Testis (tissue), 2 donors: ENCODE measurements at regions not wholly inside any gene's neighbourhood (a gene's known extent, or its start where the extent isn't known, plus 50 kb on each side); places are given as distances from the start of the nearest gene placed in this dataset.
"Not testable (repeated sequence)": the region's sequence is repeated elsewhere in the genome, so short reads cannot be mapped to it uniquely, and the experiment has no call there.

Experiments used
- DNase-seq: peaks from one replicate; pipeline ENCODE4 v3.0.0-alpha.2; 2019
- H3K27ac ChIP-seq, 2 donors: fragments of 200-600 bp; sonication (generic); one replicate each; pipeline ENCODE4 v1.5.1; 2019
- H3K27me3 ChIP-seq: fragments of 200-600 bp; sonication (generic); one replicate; pipeline ENCODE4 v1.5.1; 2019
- H3K36me3 ChIP-seq: fragments of 200-600 bp; sonication (generic); one replicate; pipeline ENCODE4 v1.5.1; 2017; ENCODE audit warnings: low read depth; ENCODE audit errors: missing control alignments
- H3K4me1 ChIP-seq: fragments of 200-600 bp; sonication (generic); one replicate; pipeline ENCODE4 v1.5.1; 2019
- H3K4me3 ChIP-seq, 2 donors: fragments of 200-600 bp; sonication (generic); one replicate each; pipeline ENCODE4 v1.5.1; 2017 to 2019
- H3K9me3 ChIP-seq: fragments of 200-600 bp; sonication (generic); one replicate; pipeline ENCODE4 v1.5.1; 2017
- CTCF ChIP-seq, 3 experiments: fragments of 450-650 bp in 2 of 3; fragments of 200-600 bp in 1 of 3; sonication (generic) in 1 of 3; IDR thresholded peaks; one replicate each; pipeline ENCODE4 v1.5.1; 2016 to 2019; ENCODE audit warnings: antibody characterized with exemption in 3 of 3, mild to moderate bottlenecking in 2 of 3, moderate library complexity in 1 of 3
- POLR2A ChIP-seq: fragments of 450-650 bp; IDR thresholded peaks from one replicate; pipeline ENCODE4 v1.6.1; 2017; ENCODE audit warnings: antibody characterized with exemption, mild to moderate bottlenecking, moderate library complexity
- WGBS, 2 donors: methylation state at CpG; one replicate each; pipeline ENCODE4 v1.1.5; 2018; 5-methylcytosine and 5-hydroxymethylcytosine counted together
- intact Hi-C: fragments of 100-400 bp; cut with DNase I; formaldehyde crosslinking; loops from one replicate; pipeline ENCODE4 v1.15.1; 2023; ENCODE audit warnings: low total_unique reads

- Histone ChIP-seq H3K36me3 (no peaks in the 10 kb centered on the region), H3K27me3 (no peaks in the 10 kb centered on the region), H3K4me1 (no peaks in the 10 kb centered on the region), H3K4me3 (no peak overlapping the region), H3K27ac (no peak overlapping the region), H3K9me3 (no peaks in the 10 kb centered on the region)
- no peak for TF ChIP-seq POLR2A
- TF ChIP-seq CTCF (IDR thresholded peaks at IDR 0.05) = no peak
- 76 to 88% methylated on average over 4 of the region's 4 CpGs for WGBS, 2 donors
- no peak for DNase-seq
- intact Hi-C loops = no loop called here
These were observed 1000.4 kb downstream of the MAT2B start for GRCh38 chr5:164505791-164506190.

- intact Hi-C loops = no loop called here
- 19 to 39% methylated on average over 1 of the region's 1 CpG for WGBS, 2 donors
These were observed 1012.8 kb downstream of the MAT2B start for GRCh38 chr5:164518067-164518740.

GRCh38 chr5:164518741-164519080 lies 1013.3 kb downstream of the MAT2B start:
- no peaks in the 10 kb centered on the region for H3K4me1 ChIP-seq
- TF ChIP-seq POLR2A (no peak), CTCF (IDR thresholded peaks at IDR 0.05) (no peak)
- intact Hi-C loops = no loop called here
- WGBS, 2 donors = 71 to 75% methylated on average over 4 of the region's 4 CpGs
- H3K27me3 ChIP-seq = no peaks in the 10 kb centered on the region
- no peaks in the 10 kb centered on the region for H3K36me3 ChIP-seq
- DNase-seq = no peak
- H3K27ac ChIP-seq = no peak overlapping the region
- no peak overlapping the region for H3K4me3 ChIP-seq
- H3K9me3 ChIP-seq = no peaks in the 10 kb centered on the region

More at GRCh38 chr5:164518067-164518740, 1012.8 kb downstream of the MAT2B start:
- no peaks in the 10 kb centered on the region for H3K36me3 ChIP-seq
- no peak for DNase-seq
- no peaks in the 10 kb centered on the region for H3K27me3 ChIP-seq
- no peak overlapping the region for H3K27ac ChIP-seq
- H3K4me1 ChIP-seq = no peaks in the 10 kb centered on the region
- no peak overlapping the region for H3K4me3 ChIP-seq
- TF ChIP-seq POLR2A (no peak), CTCF (IDR thresholded peaks at IDR 0.05) (no peak)
- no peaks in the 10 kb centered on the region for H3K9me3 ChIP-seq

GRCh38 chr5:164532235-164532900 lies 1026.9 kb downstream of the MAT2B start:
- no peak for TF ChIP-seq POLR2A
- no peak for TF ChIP-seq CTCF (IDR thresholded peaks at IDR 0.05)
- WGBS, 2 donors = 57 to 59% methylated on average over 4 of the region's 4 CpGs
- Histone ChIP-seq H3K27ac (no peak overlapping the region), H3K4me1 (no peaks in the 10 kb centered on the region), H3K4me3 (no peak overlapping the region), H3K27me3 (no peaks in the 10 kb centered on the region), H3K9me3 (no peaks in the 10 kb centered on the region), H3K36me3 (no peaks in the 10 kb centered on the region)
- DNase-seq = no peak
- intact Hi-C loops = no loop called here

- WGBS, 2 donors = 94 to 98% methylated on average over 7 of the region's 7 CpGs
- H3K9me3 ChIP-seq, DNase-seq, H3K27ac ChIP-seq, intact Hi-C loops, H3K4me1 ChIP-seq, H3K27me3 ChIP-seq, H3K36me3 ChIP-seq, H3K4me3 ChIP-seq: not testable (repeated sequence)
These were observed 1028.0 kb downstream of the MAT2B start for GRCh38 chr5:164533426-164533825.
